Renal cortex interstitium (tissue), 11 donors: ENCODE measurements at regions not wholly inside any gene's neighbourhood (a gene's known extent, or its start where the extent isn't known, plus 50 kb on each side); places are given as distances from the start of the nearest gene placed in this dataset.

Experiments
- DNase-seq, 11 donors: peaks; one replicate each; pipeline ENCODE4 v3.0.0-alpha.2; 2013; ENCODE audit warnings: low read depth in 9 of 11, low spot score in 4 of 11; ENCODE audit errors: extremely low read depth in 1 of 11

DNA sequence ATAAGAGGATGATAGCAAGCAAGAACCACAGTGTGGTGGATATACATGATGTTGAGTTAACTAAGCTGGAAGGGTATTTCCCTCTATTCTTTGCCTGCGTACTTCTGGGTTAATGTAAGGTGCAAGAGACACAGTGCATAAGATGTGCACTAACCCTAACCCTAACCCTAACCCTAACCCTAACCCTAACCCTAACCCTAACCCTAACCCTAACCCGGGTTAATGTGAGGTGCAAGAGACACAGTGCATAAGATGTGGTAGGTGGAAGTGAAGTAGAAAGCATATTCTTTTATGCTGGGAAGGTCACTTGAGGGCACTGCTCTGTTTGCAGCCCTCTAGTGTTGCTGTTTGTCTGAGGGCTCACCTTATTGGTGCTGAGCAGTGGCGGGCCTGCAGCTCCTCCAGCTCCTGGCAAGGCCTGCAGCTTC is 181.5 kb upstream of the ITGA4 start:
- DNase-seq: no peak

DNA sequence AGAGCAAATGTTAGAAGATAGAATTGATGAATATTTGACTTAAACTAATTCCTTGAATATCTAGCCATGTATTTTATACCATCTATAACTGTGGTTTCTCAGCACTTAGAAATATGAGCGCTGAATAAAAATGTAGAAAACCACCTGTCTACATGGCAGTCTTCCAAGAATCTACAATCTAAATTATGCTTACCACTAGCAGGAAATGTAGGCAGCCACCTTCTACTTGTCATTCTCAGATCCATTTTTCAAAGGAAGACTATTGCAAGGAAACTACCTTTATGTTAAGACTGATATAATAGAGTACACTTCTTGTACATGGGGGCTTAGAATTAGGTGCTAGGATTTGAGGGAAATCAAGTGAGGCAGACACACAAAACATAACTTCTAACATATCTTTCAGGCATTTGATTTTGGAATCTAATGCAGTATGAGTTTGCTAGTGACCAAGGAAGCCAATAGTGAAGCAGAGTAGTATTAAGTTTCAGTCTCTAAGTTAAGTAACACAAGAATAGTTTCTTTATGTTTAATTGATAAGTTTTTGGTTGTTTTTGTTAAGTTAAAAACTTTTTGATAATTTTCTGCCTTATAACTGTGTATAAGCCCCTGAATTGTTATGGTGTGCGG is 175.9 kb upstream of the ITGA4 start:
- no peak for DNase-seq

DNA sequence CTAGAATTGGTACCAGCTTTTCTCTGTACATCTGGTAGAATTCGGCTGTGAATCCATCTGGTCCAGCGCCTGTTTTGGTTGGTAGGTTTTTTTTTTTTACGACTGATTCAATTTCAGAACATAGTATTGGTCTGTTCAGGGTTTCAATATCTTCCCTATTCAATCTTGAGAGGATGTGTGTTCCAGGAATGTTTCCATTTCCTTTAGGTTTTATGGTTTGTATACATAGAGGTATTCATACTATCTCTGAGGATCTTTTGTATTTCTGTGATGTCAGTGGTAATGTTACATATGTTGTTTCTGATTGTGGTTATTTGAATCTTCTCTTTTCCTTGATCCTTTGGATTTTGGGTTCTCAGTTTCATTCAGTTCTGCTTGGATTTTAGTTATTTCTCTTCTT is 172.1 kb upstream of the ITGA4 start:
- DNase-seq: no peak

DNA sequence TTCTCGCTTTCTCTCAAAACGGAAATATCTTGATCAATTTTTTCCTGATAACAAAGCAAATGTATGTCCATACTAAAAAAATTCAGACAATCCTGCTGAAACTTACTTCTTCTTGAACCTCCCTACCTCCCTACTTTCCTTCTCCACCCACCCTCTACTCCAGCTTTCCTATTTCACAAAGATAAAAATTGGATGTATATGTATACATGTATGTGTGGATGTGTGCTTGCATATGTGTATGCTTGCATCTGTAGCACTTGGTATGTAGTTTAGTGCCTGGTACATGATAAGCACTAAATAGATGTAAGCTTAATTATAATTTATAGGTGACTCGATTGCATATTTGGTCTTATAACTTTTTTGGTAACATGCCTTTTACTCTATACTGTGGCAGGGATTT is 167.5 kb upstream of the ITGA4 start:
- no peak for DNase-seq

DNA sequence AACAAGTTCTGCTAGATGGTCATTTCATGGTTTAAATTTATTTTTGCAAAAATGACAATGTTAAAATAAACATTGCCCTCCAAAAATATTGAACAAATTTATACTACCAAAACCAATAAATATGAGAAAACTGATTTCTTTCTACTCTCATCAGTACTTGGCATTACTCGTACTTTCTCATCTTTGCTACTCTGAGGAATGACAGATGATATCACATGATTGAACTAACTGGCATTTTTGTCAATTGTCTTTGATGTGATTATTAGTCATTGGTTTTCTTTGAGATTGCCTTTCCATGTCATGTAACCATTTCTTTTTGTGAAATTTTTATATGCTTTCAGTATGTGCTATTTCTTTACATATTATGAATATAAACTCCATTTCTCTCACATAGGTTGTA is 167.0 kb upstream of the ITGA4 start:
- no peak for DNase-seq

DNA sequence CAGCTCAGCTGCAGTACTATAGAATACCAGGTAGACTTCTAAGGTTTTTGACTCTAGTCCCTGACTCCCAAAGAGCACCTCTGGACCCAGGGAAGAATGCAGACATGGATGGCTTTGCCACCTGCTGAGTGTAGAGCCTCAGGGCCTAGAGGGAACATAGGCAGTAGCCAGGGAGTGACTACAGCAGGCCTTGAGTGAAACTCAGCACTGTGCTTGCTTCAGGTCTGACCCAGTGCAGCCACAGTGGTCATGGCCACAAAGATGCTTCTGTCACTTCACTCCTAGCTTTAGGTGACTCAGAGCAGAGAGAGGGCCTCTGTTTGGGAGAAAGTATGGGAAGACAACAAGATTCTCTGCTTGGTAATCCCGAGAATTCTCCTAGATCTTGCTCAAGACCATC is 162.2 kb upstream of the ITGA4 start:
- no peak for DNase-seq

DNA sequence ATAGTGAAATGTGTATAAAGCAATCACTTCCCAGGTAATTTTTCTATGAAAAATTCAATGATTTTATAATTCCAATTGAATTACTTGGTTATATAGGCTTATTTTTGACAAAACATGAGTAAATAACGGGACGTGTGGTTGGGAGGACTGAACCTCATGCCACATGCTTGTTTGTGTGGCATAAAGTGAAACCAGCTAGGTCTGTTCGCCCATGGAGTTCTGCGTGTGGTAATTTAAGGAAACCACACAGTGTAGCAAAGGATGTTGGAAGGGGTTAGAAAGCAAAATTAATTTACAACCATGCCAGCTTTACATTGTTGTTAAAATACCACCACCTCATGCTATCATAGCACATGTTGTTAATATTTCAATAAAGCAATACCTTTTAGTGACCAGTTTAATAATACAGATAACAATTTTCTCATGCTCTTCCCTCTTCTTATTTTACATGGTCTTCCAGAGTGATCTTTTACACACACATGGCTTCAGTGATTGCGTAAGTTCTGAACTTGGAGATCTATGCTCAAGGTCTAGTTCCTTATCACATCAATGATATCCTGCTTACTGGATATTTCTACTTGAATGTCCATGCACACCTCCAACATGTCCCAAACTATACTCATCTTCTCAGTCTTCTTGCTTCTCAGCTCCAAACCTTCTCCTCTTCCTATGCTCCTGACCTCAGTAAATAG is 156.4 kb upstream of the ITGA4 start:
- DNase-seq: no peak

DNA sequence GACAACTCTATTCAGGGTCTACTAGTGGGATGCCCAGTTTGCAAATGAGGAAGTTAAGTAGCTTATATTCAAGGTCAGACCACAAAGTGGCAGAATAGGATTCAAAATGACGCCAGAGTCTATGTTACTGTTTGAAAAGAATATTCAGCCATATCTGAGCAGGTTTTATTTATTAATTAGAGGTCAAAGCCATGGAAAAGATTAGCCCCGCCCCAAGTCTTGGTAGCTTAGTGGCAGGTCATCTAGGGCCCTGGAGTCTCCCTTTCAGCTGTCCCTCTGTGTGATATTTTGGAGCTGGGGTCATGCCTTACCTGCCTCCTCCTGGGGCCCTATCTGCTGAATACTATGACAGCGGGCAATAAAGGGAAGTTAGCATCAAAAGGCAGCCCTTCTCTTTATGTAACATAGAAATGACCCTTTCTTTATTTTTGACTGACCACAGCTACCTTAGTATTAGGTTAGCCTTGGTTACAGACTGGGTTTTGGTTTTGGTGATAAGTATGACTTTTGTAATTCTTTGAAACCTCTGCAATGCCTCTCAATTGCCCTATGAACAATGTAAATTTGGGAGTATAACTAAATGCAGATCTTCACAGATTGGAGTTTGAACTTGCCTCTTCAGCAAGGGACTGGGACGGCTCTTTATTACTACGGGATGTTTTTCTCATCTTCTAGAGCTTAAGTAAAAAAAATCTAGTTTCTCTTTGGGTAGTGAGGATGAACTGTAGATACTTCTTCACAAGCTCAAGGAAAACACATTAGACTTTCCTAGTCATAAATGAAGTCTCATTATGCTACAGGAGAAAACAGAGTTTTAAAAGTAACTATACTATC is 153.0 kb upstream of the ITGA4 start:
- DNase-seq: no peak

DNA sequence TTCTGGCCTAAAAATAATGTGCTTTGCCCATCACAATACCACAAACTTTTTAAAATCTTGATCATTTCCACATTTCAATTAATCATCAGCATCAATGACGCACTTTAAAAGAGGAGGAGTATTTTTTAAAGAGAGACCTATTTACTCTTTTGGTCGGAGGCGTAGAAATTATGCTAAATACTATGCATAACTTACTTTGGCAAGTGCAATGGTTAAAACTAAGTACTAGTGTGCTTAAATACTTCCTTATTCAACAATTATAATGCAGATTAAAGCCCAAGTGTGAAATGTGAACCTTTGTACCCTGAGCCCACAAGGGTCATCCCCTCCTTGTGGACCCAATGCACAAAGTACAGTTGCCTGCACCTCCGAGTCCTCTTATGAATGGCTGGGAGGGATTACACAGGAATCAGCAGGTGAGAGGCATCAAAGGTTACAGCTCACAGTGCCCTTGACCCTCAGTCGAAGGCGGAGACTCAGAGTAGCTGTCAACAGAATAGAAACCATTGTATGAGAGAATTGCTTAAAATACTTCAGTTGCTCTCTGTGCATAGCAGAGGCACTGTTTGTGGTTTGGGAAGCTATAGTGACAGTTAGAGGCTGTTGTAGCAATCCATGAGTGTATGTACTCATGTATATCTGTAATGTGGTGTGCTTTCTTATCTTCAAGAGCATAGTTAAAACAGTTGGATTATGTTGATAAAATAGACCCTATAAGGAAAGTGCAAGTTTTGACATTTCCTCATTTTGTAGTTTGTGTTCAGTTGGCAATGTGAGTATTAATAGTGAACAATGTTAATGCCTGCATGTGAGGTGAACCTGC is 151.7 kb upstream of the ITGA4 start:
- peak in 1 of 11 donors; percentile 3 for DNase-seq

DNA sequence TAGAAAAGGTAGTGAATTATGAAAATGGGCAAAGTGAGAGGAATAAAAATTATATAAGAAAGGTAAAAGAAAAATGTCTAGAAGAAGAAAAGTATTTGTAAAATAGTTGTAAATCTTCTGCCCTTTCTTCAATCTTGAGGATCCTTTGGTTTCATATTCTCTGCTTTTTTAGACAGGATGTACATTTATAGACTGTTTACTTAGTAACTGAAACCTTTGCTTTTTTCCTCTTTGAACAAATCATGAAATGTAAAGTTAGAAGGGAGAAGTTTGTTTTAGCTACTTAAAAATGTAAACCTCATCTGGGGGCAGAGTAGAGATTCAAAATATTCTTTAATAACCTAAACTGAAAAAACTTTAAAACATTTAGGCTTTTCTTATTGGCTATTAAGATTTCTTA is 150.4 kb upstream of the ITGA4 start:
- no peak for DNase-seq

DNA sequence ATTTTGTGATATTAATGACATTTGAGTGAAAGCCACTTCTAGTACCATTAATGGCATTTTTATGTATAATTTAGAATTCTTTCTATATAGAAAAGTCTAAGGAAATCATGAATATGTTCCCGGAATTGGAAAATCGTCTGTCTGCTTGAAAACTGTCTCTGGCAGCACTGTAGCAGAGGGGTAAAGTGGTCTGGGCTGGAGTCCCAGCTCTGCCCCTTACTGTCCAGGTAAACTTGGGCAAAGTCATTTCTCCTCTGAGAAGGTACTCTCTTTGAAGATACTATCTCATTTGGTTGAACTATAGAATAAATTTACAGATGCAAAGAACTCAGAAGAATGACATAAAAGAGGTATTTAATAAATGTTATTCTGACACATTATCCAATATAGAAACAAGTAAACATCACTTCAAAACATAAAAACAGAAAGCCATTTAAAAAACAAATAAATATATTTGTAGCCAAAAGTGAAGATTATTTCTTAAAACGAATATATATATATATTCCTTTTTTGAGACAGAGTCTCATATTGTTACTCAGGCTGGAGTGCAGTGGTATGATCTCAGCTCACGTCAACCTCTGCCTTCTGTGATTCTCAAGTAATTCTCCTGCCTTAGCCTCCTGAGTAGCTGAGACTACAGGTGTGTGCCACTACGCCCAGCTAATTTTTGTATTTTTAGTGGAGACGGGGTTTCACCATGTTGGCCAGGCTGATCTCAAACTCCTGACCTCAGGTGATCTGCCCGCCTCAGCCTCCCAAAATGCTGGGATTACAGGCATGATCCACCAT is 149.8 kb upstream of the ITGA4 start:
- no peak for DNase-seq

DNA sequence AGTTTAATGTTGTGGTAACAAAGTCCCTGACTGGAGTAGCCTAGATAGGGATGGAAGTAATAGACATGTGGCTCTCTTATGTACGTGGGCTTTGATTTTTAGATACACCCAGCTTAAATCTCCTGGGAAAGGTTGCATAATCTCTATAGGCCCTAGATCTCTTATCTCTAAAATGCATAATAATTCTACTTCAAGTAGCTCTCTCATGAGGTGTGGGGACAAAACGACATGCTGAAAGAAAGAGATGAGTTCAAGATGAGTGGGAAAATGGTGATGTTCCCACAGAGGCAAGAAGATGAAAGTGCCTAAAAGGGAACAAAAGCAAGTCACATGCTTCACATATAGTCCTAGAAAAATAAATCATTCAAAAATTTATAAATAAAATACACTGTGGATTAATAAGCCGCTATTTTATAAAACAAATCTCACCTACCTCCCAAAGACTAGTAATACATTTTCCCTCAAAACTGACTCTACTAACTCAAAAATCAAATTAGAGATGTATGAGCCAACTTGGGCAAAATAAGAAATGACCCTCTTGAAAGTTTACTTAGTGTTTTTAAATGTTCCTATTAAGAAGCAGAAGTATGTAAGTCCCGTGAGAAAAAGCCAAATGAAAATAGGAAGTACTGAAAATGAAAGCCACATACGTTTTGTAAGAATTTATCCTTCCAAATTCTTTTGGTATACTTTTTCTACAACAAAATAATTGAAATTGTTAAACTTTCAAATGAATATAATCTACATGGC is 148.2 kb upstream of the ITGA4 start:
- no peak for DNase-seq

DNA sequence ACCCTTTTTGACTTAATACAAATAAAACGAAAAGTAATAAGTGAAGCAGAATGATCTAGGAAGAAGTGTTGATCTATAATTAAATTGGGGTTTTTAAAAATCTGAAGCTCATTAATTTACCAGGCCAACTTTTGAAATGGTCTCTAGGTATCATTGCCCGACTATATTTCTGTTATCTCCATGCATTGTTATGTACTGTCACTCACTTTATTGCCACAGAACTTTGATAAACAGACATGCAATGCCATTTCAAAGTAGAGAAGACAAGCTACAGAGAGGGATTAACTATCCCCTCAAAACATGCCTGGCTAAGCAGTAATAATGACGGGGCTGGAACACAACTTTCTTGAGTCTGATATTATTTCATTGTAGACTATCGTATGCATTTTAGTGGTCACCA is 147.6 kb upstream of the ITGA4 start:
- no peak for DNase-seq

DNA sequence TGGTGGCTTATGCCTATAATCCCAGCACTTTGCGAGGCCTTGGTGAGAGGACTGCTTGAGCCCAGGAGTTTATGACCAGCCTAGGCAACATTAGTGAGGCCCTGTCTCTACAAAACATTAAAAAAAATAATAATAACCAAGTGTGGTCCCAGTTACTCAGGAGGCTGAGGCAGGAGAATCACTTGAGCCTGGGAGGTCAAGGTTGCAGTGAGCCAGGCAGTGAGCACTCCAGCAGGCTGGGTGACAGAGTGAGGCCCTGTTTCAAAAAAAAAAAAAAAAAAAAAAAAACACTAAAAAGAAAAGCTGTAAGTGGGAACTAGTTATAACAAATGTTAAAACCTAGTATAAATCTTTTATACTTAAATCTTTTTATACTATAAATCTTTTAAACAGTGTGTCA is 146.2 kb upstream of the ITGA4 start:
- DNase-seq: no peak

DNA sequence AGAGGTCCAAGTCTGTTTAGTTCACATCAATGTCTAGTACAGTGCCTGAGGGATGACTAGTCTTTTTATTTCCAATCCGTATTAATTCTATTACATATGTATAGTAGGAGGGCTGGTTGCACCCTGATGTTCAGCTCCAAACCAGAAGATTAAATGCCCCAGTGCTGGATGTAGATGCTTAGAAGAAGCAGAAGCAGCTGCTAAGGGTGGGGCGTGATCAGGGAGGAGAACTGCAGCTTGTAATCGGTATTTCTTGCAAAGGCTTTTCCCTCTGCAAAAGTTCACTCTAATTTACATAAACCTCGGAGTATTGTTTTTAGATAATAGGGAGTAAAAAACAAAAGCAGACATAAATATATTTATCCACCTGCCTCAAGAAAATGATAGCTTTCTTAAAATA is 145.3 kb upstream of the ITGA4 start:
- no peak for DNase-seq

DNA sequence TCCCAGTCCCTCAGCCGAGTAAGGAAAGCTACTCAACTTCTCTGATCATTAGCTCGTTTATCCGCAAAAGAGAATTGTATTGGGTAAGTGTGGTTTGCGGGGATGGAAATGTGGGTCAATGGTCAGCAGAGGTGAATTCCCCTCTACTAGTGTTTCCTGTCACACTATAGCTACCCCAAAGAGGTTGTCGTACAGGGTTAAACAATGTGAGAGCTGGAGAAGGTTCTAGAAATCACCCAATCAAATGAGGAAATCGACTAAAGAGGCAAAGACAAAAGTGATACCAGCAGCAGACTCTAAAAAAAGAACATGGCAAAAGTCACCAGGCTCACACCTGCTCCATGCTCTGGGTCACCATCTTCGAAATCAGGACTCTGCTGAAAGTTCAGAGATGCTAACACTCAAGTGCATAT is 144.7 kb upstream of the ITGA4 start:
- no peak for DNase-seq

DNA sequence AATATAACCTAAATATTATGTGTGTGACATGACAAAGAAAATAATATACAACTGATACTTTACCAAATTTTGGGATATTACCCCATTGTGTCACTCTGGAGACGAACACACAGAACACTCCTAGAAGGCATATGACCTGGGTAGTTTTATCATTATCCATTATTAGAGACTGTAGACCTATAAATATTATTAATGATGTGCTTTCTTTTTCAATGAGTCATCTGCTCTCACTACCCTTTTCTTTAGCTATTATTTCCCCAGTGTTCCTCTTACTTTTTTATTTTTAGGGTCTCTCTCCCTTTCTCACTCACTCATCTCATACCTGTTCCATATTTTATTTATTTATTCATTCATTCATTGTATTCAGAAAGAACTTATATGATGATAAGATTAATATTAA is 143.3 kb upstream of the ITGA4 start:
- DNase-seq: no peak

DNA sequence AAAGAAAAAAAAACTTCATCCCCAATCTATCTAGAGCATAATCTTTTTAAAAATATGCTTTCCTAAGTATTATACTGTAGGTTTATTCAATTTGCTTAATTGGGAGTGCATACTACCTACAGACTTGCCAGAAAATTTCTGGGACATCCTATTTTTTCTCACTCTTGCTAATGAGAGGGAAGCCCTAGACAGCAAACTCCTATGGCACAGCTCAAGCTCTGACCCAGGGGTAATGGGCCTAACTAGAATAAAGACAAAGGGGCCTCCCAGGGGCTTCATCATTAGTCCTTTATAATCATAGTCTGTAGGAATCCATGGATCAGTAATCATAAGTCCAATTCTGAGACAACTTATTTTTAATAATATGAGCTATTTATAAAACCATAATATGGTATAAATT is 142.6 kb upstream of the ITGA4 start:
- DNase-seq: no peak
